ENCODE measurements at regions not wholly inside any gene's neighbourhood (a gene's known extent, or its start where the extent isn't known, plus 50 kb on each side); places are given as distances from the start of the nearest gene placed in this dataset.
"Not testable (repeated sequence)": the region's sequence is repeated elsewhere in the genome, so short reads cannot be mapped to it uniquely, and the experiment has no call there.

GRCh38 chr6:18048953-18049630, 61.7 kb upstream of the KIF13A start:
- ChIA-PET CTCF (no interaction called here), POLR2A (no interaction called here)
- H3K27me3 ChIP-seq (replicated peaks in 2 of 5; ENCODE audit: control insufficient read depth in 4 of 5, insufficient read depth in 5 of 5, low read length in 4 of 5): no peaks in the 10 kb centered on the region
- H3K27ac ChIP-seq (ENCODE audit: insufficient read depth in 1 of 2, low read depth in 1 of 2, low read length in 2 of 2, poor library complexity in 1 of 2, severe bottlenecking in 2 of 2): no peak overlapping the region
- no peak overlapping the region for H3K4me3 ChIP-seq (ENCODE audit: control insufficient read depth in 1 of 7, extremely low read depth in 1 of 7, insufficient read depth in 4 of 7, low read depth in 2 of 7, low read length in 6 of 7)
- H3K4me1 ChIP-seq (ENCODE audit: control extremely low read depth in 1 of 4, control insufficient read depth in 4 of 4, insufficient read depth in 4 of 4, low read length in 3 of 4): peaks cover 0 to 7% (median 0%) of the 10 kb centered on the region in 4 experiments
- no peaks in the 10 kb centered on the region for H3K36me3 ChIP-seq (ENCODE audit: control insufficient read depth in 4 of 4, insufficient read depth in 4 of 4, low read length in 3 of 4)
- no peaks in the 10 kb centered on the region for H3K9me3 ChIP-seq (ENCODE audit: control extremely low read depth in 1 of 5, control insufficient read depth in 4 of 5, insufficient read depth in 2 of 5, low read depth in 1 of 5, low read length in 4 of 5)
- DNase-seq: no peak
- WGBS (ENCODE audit: insufficient coverage): 100% methylated on average over 2 of the region's 4 CpGs

GRCh38 chr6:18047406-18047805, 60.0 kb upstream of the KIF13A start:
- Histone ChIP-seq H3K27me3 (replicated peaks in 2 of 5; ENCODE audit: control insufficient read depth in 4 of 5, insufficient read depth in 5 of 5, low read length in 4 of 5) (no peaks in the 10 kb centered on the region), H3K4me3 (ENCODE audit: control insufficient read depth in 1 of 7, extremely low read depth in 1 of 7, insufficient read depth in 4 of 7, low read depth in 2 of 7, low read length in 6 of 7) (no peak overlapping the region), H3K27ac (ENCODE audit: insufficient read depth in 1 of 2, low read depth in 1 of 2, low read length in 2 of 2, poor library complexity in 1 of 2, severe bottlenecking in 2 of 2) (no peak overlapping the region), H3K36me3 (ENCODE audit: control insufficient read depth in 4 of 4, insufficient read depth in 4 of 4, low read length in 3 of 4) (no peaks in the 10 kb centered on the region), H3K9me3 (ENCODE audit: control extremely low read depth in 1 of 5, control insufficient read depth in 4 of 5, insufficient read depth in 2 of 5, low read depth in 1 of 5, low read length in 4 of 5) (no peaks in the 10 kb centered on the region), H3K4me1 (ENCODE audit: control extremely low read depth in 1 of 4, control insufficient read depth in 4 of 4, insufficient read depth in 4 of 4, low read length in 3 of 4) (no peaks in the 10 kb centered on the region)
- ChIA-PET CTCF (no interaction called here), POLR2A (no interaction called here)
- 100% methylated on average over 1 of the region's 2 CpGs for WGBS (ENCODE audit: insufficient coverage)
- no peak for DNase-seq

GRCh38 chr6:18045507-18045906, 58.1 kb upstream of the KIF13A start:
- Histone ChIP-seq H3K36me3 (ENCODE audit: control insufficient read depth in 4 of 4, insufficient read depth in 4 of 4, low read length in 3 of 4) (no peaks in the 10 kb centered on the region), H3K27ac (ENCODE audit: insufficient read depth in 1 of 2, low read depth in 1 of 2, low read length in 2 of 2, poor library complexity in 1 of 2, severe bottlenecking in 2 of 2) (no peak overlapping the region), H3K4me1 (ENCODE audit: control extremely low read depth in 1 of 4, control insufficient read depth in 4 of 4, insufficient read depth in 4 of 4, low read length in 3 of 4) (no peaks in the 10 kb centered on the region), H3K4me3 (ENCODE audit: control insufficient read depth in 1 of 7, extremely low read depth in 1 of 7, insufficient read depth in 4 of 7, low read depth in 2 of 7, low read length in 6 of 7) (no peak overlapping the region), H3K27me3 (replicated peaks in 2 of 5; ENCODE audit: control insufficient read depth in 4 of 5, insufficient read depth in 5 of 5, low read length in 4 of 5) (no peaks in the 10 kb centered on the region), H3K9me3 (ENCODE audit: control extremely low read depth in 1 of 5, control insufficient read depth in 4 of 5, insufficient read depth in 2 of 5, low read depth in 1 of 5, low read length in 4 of 5) (no peaks in the 10 kb centered on the region)
- DNase-seq: no peak
- ChIA-PET CTCF (no interaction called here), POLR2A (no interaction called here)

- no peak overlapping the region for H3K4me3 ChIP-seq (ENCODE audit: control insufficient read depth in 1 of 7, extremely low read depth in 1 of 7, insufficient read depth in 4 of 7, low read depth in 2 of 7, low read length in 6 of 7)
- H3K4me1 ChIP-seq (ENCODE audit: control extremely low read depth in 1 of 4, control insufficient read depth in 4 of 4, insufficient read depth in 4 of 4, low read length in 3 of 4): no peaks in the 10 kb centered on the region
- CTCF ChIA-PET: interaction anchor here (1.0 kb wide), 1 partner anchor 11 kb away, joined by 4 read pairs; no protein-coding TSS in a partner anchor
Measured at GRCh38 chr6:18044108-18044783, 56.8 kb upstream of the KIF13A start.

GRCh38 chr6:18042536-18043145, 55.2 kb upstream of the KIF13A start:
- H3K4me3 ChIP-seq (ENCODE audit: control insufficient read depth in 1 of 7, extremely low read depth in 1 of 7, insufficient read depth in 4 of 7, low read depth in 2 of 7, low read length in 6 of 7): no peak overlapping the region
- H3K9me3 ChIP-seq (ENCODE audit: control extremely low read depth in 1 of 5, control insufficient read depth in 4 of 5, insufficient read depth in 2 of 5, low read depth in 1 of 5, low read length in 4 of 5): no peaks in the 10 kb centered on the region
- no peak overlapping the region for H3K27ac ChIP-seq (ENCODE audit: insufficient read depth in 1 of 2, low read depth in 1 of 2, low read length in 2 of 2, poor library complexity in 1 of 2, severe bottlenecking in 2 of 2)
- DNase-seq: no peak
- ChIA-PET POLR2A (no interaction called here), CTCF (interaction anchor here (1.0 kb wide), 1 partner anchor 13 kb away, joined by 4 read pairs; no protein-coding TSS in a partner anchor)
- no peaks in the 10 kb centered on the region for H3K27me3 ChIP-seq (replicated peaks in 2 of 5; ENCODE audit: control insufficient read depth in 4 of 5, insufficient read depth in 5 of 5, low read length in 4 of 5)
- H3K36me3 ChIP-seq (ENCODE audit: control insufficient read depth in 4 of 4, insufficient read depth in 4 of 4, low read length in 3 of 4): no peaks in the 10 kb centered on the region
- H3K4me1 ChIP-seq (ENCODE audit: control extremely low read depth in 1 of 4, control insufficient read depth in 4 of 4, insufficient read depth in 4 of 4, low read length in 3 of 4): no peaks in the 10 kb centered on the region
- 93% methylated on average over 8 of the region's 8 CpGs for WGBS (ENCODE audit: insufficient coverage)

More at GRCh38 chr6:18044108-18044783, 56.8 kb upstream of the KIF13A start:
- Histone ChIP-seq H3K36me3 (ENCODE audit: control insufficient read depth in 4 of 4, insufficient read depth in 4 of 4, low read length in 3 of 4) (no peaks in the 10 kb centered on the region), H3K27me3 (replicated peaks in 2 of 5; ENCODE audit: control insufficient read depth in 4 of 5, insufficient read depth in 5 of 5, low read length in 4 of 5) (no peaks in the 10 kb centered on the region), H3K9me3 (ENCODE audit: control extremely low read depth in 1 of 5, control insufficient read depth in 4 of 5, insufficient read depth in 2 of 5, low read depth in 1 of 5, low read length in 4 of 5) (no peaks in the 10 kb centered on the region), H3K27ac (ENCODE audit: insufficient read depth in 1 of 2, low read depth in 1 of 2, low read length in 2 of 2, poor library complexity in 1 of 2, severe bottlenecking in 2 of 2) (no peak overlapping the region)
- WGBS (ENCODE audit: insufficient coverage): 91% methylated on average over 8 of the region's 11 CpGs
- no peak for DNase-seq
- POLR2A ChIA-PET: no interaction called here

- WGBS (ENCODE audit: insufficient coverage): 100% methylated on average over 1 of the region's 3 CpGs
- H3K27ac ChIP-seq (ENCODE audit: insufficient read depth in 1 of 2, low read depth in 1 of 2, low read length in 2 of 2, poor library complexity in 1 of 2, severe bottlenecking in 2 of 2): no peak overlapping the region
- H3K4me1 ChIP-seq (ENCODE audit: control extremely low read depth in 1 of 4, control insufficient read depth in 4 of 4, insufficient read depth in 4 of 4, low read length in 3 of 4): no peaks in the 10 kb centered on the region
- H3K4me3 ChIP-seq (ENCODE audit: control insufficient read depth in 1 of 7, extremely low read depth in 1 of 7, insufficient read depth in 4 of 7, low read depth in 2 of 7, low read length in 6 of 7): no peak overlapping the region
- no peak for DNase-seq
- peaks cover 0 to 1% (median 0%) of the 10 kb centered on the region in 5 experiments for H3K9me3 ChIP-seq (ENCODE audit: control extremely low read depth in 1 of 5, control insufficient read depth in 4 of 5, insufficient read depth in 2 of 5, low read depth in 1 of 5, low read length in 4 of 5)
- H3K36me3 ChIP-seq (ENCODE audit: control insufficient read depth in 4 of 4, insufficient read depth in 4 of 4, low read length in 3 of 4): no peaks in the 10 kb centered on the region
- no peaks in the 10 kb centered on the region for H3K27me3 ChIP-seq (replicated peaks in 2 of 5; ENCODE audit: control insufficient read depth in 4 of 5, insufficient read depth in 5 of 5, low read length in 4 of 5)
- ChIA-PET CTCF (no interaction called here), POLR2A (no interaction called here)
Measured at GRCh38 chr6:18039481-18039880, 52.0 kb upstream of the KIF13A start.

- H3K27ac ChIP-seq (ENCODE audit: insufficient read depth in 1 of 2, low read depth in 1 of 2, low read length in 2 of 2, poor library complexity in 1 of 2, severe bottlenecking in 2 of 2); POLR2A ChIA-PET; H3K4me1 ChIP-seq (ENCODE audit: control extremely low read depth in 1 of 4, control insufficient read depth in 4 of 4, insufficient read depth in 4 of 4, low read length in 3 of 4); H3K27me3 ChIP-seq (replicated peaks in 2 of 5; ENCODE audit: control insufficient read depth in 4 of 5, insufficient read depth in 5 of 5, low read length in 4 of 5); H3K9me3 ChIP-seq (ENCODE audit: control extremely low read depth in 1 of 5, control insufficient read depth in 4 of 5, insufficient read depth in 2 of 5, low read depth in 1 of 5, low read length in 4 of 5); H3K36me3 ChIP-seq (ENCODE audit: control insufficient read depth in 4 of 4, insufficient read depth in 4 of 4, low read length in 3 of 4); DNase-seq; CTCF ChIA-PET; H3K4me3 ChIP-seq (ENCODE audit: control insufficient read depth in 1 of 7, extremely low read depth in 1 of 7, insufficient read depth in 4 of 7, low read depth in 2 of 7, low read length in 6 of 7): not testable (repeated sequence)
- WGBS (ENCODE audit: insufficient coverage): no CpG with 5 or more reads among the region's 1 CpG
Measured at GRCh38 chr6:18038235-18038634, 50.8 kb upstream of the KIF13A start.

Data from common myeloid progenitor, CD34-positive (primary cell).